Right renal cortex interstitium (tissue), 3 donors: ENCODE measurements at regions not wholly inside any gene's neighbourhood (a gene's known extent, or its start where the extent isn't known, plus 50 kb on each side); places are given as distances from the start of the nearest gene placed in this dataset.

ENCODE experiments used
- DNase-seq, 3 donors: peaks; one replicate each; pipeline ENCODE4 v3.0.0-alpha.2; 2013; ENCODE audit warnings: low read depth in 3 of 3, low spot score in 2 of 3

DNA sequence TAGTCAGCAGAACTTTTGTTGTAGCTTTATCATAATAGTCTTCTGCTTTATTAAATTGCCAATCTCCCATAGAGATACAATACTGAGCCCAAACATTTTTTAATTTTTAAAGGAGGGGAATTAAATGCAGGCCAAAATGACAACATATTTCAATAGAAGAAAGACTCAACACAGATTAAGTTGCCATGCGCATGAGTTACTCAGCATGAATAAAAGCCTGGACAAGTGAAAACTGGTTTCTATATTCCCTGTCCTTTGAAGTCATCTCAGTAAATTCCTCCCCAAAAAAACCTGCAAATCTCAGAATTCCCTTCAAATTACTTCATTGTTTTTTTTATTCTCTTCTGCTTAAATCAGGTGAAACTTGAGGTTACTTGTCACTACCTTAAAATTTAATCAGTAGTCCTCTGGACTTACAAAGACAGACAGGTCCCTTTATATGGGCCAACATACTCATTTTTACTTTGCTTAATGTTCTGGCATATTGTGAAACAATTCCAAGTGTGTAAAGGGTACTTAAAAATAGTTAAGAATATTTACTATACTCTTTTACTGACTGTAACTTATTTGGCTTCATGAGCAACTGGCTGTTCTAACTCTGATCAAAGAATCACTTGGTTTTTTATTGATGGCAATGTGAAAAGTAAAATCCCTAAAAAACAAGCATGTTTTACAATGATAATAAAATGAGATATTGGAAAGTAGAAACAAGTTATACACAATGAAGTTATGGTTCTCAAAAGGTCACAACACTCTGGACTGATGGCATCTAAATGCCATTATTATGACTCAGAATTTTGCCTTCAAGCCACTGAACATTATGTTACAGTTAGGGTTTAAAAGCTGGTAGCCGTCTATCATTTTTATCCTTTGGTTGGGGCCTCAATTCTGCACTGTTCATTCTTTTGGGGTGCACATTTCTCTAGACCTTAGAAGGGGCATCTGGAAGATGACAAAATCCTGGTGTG lies 49.9 kb upstream of the COL21A1 start:
- DNase-seq: no peak
